CD4-positive, alpha-beta T cell treated with Interleukin-12 subunit alpha and Interleukin-12 subunit beta, for 1 hour (primary cell): ENCODE measurements at regions not wholly inside any gene's neighbourhood (a gene's known extent, or its start where the extent isn't known, plus 50 kb on each side); places are given as distances from the start of the nearest gene placed in this dataset.
"Not testable (repeated sequence)": the region's sequence is repeated elsewhere in the genome, so short reads cannot be mapped to it uniquely, and the experiment has no call there.

Source experiments
- DNase-seq: peaks from one replicate; pipeline ENCODE4 v3.0.0-alpha.2; 2020

DNA sequence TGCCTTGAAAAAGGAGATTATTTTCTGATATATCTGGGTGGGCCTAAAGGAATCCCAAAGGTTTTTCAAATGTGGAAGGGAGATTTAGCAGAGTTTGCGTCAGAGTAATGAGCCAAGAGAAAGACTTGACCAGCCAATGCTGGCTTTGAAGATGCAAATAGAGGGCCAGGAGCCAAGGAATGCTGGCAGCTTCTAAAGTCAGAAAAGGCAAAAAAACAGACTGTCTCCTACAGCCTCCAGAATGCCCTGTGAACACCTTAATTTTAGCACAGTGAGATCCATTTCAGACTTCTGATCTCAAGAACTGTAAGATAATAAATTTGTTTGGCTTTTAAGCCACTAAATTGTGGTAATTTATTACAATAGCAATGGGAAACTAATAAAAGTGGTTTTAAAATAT lies 122.6 kb upstream of the FREM1 start:
- DNase-seq: no peak

DNA sequence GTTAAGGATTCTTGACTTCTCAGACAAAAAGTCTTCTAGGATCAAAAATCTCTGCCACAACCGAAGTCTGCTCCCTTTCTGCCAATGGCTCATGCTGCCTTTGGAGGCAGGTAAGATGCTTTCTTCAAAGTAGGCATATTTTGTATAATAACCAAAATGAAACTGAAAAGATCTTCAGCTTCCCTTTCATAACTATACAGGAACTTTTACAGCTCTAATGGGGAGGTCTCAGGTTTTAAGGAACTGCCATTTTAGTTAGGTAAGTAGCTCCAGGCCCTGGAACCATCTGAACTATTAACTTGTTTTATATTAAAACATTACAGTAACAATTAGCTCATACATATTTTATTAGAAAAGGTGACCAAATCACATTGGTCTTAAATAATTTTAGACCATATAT lies 110.9 kb upstream of the FREM1 start:
- DNase-seq: no peak

DNA sequence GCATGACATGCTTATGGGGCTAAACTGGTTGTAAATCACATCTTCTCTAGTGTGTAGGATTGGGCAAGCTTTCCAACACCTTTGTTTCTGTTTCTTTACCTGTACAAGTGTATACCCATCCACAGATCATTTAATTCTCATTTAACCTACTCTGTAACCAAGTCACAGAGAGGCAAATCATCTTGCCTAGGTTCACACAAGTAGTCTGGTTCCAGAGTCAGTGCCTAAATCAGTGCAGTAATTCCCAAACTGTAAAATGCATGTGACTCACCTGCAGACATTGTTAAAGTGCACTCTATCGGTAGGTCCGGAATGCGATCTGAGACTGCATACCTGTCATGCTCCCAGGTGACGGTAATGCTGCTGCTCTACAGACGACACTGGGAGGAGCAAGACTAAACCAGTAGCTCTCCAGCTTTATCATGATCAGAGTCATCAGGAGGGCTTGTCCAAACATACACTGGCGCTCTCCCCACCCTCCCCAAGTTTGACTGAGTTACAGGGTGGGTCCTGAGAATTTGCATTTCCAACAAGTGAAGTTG lies 107.9 kb upstream of the FREM1 start:
- no peak for DNase-seq

DNA sequence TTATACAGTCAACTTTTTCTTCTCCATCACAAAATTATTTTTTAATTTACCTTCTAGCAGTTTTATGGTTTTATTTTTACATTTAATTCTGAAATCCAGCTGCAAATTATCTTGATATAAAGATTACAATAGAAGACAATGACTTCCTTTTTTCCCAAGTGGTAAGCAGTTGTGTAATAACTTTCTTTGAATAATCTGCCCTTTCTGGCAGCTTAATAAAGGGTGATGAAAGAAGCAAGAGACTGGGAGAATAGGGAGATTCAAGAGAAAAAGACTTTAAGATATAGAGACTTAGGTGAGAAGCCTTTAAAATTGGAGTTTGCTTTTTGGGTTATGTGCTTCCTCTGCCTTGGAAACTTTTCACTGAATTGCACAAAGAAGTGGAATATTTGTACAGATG lies 100.4 kb upstream of the FREM1 start:
- no peak for DNase-seq

DNA sequence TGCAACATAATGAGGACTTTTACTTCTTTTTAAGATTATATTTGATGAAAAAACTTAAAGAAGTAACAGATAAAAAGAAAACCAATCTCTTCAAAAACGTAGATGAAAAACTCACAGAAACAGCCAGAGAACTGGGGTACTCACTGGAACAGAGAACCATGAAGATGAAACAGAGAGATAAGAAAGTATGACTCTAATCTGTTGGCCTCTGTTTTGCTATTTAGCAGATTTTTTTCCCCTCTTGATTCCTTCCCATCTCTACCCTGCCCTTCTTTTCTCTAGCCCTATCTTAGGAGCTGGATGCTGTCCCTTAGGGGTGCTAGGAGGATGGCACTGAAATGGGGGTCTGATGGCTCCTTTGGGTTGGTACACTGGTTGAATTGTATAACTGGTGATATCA lies 97.5 kb upstream of the FREM1 start:
- no peak for DNase-seq

DNA sequence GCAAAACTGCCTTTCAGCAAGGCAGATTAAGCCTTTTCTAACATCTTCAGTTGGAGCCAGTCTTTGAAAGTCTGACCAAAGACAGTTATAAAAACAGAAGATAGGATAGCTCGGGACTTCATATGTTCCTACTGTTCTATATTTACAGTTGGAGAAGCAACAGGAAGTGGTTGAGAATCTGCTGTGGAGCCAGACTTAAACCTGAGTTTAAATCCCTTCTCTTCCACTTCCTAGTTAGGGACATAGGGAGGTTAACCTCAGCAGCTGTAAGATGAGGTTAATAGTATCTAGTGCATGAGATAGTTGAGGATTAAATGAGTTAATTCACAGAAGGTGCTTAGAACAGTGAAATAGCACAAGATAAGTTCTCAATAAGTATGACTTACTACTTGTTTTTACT lies 84.5 kb upstream of the FREM1 start:
- DNase-seq: no peak

DNA sequence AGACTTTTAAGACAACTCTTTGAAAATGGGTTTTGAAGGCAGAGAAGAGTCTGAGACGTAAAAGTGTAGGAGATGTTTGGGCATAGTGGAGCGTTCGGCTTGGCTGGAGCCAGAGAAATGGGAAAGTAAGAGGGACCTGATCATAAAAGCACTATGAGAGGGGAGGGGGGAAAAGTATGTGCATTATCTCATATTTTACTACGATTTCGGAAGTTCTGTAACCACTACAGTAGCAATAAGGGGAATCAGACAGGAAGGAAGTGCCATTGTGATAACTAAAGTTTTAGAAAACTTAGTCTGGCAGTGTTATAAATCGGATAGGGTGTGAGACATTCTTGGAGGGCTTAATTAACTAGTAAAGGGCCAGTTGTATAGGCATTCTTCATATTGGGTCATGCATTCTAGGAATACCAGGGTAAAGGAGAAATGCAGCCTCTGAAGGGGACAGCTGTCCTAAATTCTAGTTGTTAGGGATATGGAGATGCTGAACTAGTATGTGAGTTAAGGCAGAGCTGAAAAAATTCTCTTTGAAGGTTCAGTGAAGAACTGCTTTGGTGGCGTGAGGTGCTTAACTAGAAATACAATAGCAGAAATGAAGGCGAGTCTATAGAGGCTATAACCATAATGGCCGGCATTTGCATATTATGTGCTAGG lies 83.8 kb upstream of the FREM1 start:
- DNase-seq: peak; percentile 39

DNA sequence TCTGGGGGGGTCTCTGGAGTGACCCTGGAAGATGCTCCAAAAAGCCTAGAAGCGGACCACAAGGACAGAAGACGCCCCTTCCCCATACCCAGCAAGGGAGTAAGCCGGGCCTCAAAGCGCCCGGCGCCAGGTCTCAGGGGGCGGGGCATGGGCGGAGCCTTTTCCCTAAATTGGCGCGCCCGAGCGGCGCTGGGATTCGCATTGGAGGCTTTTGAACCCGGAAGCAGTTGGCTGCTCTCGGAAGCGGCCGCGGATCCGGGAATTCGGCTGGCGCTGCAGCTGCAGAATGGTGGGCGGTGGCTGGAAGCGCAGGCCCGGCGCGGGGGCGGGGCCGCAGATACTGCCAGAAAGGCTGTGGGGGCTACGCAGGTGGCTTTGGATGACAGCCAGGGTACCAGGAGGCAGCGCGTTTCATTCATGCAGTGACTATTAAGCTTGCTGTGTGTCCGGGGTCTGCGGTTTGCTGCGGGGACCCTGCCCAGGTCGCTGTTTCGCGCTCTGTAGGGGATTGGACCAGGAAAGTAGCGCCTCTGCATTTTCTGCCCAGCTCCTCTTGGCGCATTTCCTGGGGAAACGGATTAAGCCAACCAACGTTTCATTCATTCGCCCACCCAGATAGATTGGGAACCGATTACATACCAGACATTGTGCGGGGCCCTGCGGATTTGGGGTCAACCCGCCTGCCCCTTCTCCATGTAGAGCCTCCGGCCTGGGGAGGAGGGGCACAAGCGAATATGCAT lies 83.0 kb upstream of the FREM1 start:
- peak; percentile 53 for DNase-seq

DNA sequence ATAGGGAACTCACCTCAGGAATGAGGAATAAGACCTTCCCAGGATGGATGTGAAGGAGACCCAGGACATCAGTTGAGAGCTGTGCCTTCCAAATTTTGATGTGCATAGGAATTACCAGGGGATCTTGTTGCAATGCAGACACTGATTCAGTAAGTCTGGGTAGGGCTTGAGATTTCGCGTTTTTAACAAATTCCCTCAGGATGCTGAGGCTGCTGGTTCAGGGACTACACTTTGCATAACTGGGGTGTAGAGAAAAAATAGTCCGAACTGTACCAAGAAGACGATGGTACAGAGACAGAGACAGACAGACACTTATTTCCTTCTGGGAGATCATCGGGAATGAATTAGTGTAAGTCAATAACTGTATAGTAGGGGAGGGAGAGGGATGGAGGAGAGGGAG lies 82.3 kb upstream of the FREM1 start:
- no peak for DNase-seq

DNA sequence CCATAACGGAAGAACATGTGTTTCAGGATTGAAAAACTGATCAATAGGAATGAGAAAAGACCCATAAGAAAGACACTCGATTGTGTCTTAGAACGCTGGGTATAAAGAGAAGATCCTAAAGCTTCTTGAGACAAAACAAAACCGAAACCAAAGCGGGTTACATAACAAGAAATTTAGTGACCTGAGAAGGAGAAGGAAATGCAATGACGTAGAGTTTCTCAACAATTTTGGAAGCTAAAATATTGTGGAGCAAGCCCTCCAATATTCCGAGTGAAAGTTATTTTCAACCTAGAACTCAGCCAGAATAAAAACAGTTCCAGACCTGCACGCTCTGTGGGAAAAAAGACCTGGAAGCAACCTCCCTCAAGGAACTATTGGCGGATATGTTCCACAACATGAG lies 81.9 kb upstream of the FREM1 start:
- DNase-seq: peak; percentile 56

DNA sequence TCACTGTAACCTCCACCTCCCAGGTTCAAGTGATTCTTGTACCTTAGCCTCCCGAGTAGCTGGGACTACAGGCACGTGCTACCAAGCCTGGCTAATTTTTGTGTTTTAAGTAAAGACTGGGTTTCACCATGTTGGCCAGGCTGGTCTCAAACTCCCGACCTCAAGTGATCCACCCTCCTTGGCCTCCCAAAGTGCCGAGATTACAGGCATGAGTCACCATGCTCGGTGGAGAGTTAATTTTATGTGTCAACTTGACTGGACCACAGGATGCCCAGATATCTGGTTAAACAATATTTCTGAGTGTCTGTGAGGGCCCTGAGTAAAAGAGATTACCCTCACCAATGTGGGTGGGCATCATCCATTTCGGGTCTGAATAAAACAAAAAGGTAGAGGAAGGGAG lies 80.4 kb upstream of the FREM1 start:
- DNase-seq: not testable (repeated sequence)

DNA sequence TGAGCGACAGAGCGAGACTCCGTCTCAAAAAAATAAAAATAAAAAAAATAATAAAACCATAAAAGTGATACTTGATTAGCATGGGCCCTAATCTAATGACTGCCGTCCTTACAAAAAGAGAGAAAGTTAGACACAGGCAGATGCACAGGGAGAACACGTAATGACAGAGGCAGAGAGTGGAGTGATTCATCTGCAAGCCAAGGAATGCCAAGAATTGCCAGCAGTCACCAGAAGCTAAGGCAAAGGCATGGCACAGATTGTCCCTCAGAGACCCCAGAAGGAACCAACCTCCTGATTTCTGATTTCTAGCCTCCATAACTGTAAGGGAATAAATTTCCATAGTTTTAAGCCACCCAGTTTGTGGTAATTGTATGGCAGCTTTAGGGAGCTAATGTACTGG lies 79.6 kb upstream of the FREM1 start:
- no peak for DNase-seq

DNA sequence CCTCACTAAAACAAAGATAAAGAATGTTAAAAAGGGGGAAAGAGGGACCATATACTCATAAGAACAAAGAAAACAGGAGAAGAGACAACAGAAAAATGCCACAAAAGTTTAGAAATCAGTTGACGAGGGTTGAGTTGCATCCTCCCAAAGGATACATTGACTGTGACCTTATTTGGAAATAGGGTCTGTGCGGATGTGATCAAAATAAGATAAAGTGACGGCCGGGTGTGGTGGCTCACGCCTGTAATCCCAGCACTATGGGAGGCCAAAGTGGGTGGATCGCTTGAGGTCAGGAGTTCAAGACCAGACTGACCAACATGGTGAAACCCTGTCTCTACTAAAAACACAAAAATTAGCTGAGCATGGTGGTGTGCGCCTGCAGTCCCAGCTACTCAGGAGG lies 79.1 kb upstream of the FREM1 start:
- not testable (repeated sequence) for DNase-seq

DNA sequence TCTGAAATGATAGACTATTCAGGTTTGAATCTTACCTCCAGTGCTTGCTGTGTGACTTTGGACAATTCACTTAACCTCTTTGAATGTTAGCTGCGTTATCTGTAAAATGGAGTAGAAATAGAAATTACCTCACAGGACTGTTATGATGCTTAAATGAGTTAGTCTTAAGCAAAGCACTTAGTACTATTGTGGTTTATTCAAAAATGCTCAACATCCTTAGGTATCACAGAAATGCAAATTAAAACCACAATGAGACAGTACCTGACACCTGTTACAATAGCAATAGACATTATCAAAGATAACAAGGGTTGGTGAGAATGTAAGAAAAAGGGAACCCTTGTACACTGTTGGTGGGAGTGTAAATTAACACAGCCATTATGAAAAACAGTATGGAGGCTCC lies 77.6 kb upstream of the FREM1 start:
- no peak for DNase-seq

DNA sequence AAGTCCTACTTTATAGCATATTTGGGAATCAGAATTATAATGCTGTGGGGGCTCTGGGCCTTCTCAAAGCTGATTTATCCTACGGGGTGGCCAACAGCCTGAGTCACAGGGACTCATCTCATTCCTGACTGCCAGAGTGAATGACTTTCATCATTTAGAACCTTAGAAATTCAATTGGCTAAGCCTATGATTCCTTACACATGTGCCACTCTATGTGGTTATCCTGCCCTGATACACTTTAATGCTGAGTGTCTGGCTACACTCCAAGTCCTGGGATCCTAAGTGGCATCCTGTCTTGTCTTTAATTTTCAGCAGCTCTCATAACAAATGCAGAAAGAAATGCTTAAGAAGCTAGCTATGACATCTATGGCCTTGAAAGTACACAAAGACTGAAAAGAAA lies 75.2 kb upstream of the FREM1 start:
- DNase-seq: no peak

DNA sequence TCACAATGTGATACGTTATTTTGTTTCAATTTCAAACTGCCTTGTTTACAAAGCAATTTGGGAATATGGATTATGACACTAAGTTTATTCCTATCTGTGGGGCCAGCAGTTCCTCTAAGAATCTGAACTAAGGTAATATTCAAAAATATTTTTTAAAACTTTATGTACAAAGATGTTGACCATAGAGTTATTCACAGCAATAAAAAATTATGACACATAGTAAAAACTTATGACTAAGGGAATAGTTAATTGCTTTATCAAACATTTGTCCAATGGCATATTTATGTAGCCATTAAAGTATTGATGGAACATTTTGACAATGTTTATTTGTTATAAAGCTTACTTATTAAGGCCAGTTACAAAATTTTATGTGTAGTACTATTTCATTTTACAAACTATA lies 73.4 kb upstream of the FREM1 start:
- no peak for DNase-seq

DNA sequence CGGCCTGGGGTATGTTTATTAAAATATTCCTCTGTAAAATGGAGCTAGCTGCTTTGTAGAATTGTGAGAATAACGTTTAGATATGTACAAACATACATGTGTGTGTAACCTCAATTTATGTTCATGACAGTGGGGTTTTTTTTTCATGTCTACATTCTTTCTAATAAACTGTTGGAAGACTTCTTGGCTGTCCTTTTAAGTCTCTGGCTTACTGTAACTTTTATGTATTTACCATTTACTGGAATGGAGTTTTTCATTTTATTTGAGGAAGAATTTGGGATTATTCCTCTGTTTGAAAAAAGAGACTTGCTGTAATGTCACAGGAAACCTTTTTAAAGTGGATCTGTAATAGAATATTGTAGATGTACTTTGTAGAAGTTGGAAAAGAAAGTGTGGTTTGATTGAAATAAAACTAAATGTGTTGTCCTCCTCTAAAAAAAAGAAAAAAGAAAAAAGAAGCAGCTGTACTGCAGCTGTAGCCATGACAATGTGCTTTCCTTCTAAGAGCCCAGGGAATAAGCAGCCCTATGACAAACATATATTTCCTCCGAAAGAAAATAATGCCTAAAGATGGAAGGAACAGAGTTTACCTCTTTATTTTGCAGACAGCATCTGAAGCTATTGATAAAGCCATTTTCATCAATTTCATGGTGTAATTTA lies 71.2 kb upstream of the FREM1 start:
- no peak for DNase-seq

DNA sequence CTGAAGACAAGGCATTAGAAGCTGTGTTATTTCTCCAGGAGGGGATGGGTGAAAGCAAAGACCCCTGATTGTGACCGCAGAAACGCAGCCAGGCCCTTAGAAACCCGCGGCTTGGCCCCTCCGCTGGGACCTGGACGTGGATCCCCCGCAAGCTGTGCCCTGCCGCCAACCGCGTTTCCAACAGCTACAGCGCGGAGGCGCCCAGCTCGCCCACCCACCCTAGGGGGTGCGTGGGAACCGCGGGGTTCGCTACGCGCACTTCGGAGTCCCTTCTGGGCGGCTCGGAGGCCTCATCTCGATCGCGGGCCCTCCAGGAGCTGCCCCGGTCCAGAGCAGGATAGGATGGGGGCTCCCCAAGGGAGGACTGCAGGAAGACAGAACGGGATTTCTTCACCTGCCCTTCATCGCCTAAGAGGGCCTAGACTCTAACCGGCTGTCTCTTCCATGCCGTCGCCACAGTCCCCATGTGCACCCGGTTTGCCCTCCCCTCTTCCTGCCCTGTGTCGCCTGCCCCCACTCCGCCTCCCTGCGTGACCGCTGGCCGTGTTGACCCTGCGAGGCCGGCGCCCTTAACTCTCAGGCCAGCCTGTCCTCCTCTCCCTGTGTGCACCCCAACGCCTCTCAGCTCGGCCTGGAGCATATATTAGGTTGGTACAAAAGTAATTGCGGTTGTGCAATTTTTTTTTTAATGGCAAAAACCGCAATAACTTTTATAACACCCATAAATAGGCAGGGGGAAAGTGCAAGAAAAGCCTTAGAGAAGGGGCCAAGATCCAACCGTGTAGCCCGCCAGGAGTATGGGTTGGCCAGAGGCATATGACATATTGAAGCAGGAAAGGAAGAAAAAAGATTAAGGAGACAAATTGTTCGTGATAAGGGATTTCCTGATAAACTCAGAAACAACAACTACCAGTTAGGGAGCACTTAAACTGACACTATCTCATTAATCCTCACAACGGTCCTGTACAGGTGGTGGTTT lies 68.1 kb upstream of the FREM1 start:
- no peak for DNase-seq

DNA sequence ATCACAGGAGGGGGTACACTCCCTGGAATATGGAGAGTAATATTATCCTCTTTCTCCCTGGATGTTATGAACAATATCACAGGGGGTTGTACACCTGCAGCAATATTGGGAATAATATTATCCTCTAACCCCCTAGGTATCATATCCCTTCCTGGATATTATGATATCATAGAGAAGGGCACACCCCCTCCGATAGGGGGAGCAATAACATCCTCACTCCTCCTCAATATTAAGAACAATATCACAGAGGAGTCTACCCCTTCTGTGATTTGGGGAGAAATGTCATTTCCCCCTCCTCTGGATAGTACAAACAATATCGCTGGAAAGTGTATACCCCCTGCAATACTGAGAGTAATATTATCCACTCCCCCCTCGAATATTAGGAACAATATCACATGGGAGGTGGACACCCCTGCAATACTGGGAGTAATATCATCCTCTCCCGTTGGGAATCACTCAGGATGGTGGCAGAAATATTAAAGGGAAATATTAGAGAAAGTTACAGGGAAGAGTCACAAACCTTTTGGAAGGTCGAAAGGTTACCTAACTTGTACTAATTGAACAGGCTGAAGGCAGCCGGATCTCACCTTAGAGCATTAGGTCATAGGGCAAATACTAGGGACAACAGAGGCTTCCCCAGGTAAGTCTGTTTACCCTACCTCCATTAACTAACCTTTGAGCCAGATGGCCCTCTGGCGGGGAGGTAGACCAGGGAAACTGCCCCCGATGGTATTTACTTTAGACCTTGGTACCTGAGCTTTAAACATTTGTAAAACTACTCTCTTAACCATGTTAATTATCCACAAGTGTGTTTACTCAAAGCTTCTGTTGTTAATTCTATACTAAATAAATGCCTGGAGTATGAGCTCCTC lies 57.5 kb upstream of the FREM1 start:
- no peak for DNase-seq

DNA sequence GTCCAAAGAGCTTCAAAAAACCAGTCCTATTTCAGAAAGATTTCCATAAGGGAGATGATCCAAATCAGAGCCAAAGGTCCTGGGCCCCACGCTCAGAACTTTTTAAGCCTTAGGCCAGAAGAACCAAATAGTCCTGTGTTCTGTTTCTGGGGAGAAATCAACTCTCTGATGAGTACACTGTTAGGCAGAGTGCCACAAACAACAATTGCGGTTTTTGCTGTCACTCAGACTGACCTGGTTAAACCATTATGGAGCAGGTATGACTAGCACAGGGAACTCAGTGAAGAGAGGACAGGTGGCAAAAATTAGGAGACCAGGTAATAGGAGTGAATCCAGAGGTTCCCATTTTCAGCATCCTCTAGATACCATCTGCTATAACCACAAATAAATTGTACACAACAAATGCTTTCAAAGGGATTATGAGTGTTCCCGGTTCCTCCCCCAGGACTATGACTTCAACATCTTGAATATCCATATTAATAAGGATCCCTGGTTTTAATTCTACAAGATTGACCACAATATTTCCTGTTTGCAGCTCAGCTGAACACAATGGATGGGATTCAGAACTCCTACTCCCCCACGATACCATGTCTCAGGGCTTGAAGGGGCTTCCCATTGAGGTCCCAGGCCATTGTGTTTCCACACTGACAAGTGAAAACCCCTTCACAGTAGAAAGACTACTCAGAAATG lies 52.1 kb upstream of the FREM1 start:
- no peak for DNase-seq

DNA sequence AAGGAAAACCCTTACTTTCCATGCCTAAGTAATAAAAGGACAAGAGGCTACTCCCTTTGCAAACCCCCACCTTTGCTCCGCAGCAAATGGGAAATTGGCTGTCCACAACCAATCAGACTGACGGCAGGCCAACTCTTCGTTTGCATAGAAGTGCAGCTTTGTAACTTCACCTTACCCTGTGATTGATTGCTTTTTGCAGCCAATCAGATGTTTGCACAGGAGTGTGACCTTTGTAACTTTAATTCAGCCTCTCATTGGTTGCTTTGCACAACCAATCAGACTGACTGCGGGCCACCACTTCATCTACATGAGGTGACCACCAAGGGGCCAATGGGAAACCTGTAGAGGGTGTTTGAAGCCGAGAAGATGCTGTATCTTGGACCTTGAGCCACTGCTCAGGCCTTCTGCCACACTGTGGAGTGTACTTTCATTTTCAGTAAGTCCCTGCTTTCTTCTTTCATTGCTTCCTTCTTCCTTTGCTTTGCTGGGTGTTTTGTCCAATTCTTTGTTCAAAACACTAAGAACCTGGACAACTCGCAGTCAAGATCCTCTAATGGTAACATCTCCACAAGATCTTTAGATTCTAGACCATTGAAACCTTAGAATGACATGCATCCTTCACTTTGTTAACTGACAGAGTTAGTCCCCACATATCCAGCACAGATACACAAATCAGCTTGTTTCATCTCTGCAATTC lies 51.3 kb upstream of the FREM1 start:
- DNase-seq: no peak
